Vagina (tissue), 2 donors: ENCODE measurements at regions not wholly inside any gene's neighbourhood (a gene's known extent, or its start where the extent isn't known, plus 50 kb on each side); places are given as distances from the start of the nearest gene placed in this dataset.

ENCODE experiments used
- POLR2A ChIP-seq, 2 donors: fragments of 450-650 bp; IDR thresholded peaks; one replicate each; pipeline ENCODE4 v1.6.1; 2017; ENCODE audit warnings: antibody characterized with exemption in 2 of 2, mild to moderate bottlenecking in 2 of 2, moderate library complexity in 2 of 2
- TF ChIP-seq, protein P1 (sequence below), 3 experiments: fragments of 450-650 bp in 2 of 3; fragments of 200-600 bp in 1 of 3; sonication (generic) in 1 of 3; IDR thresholded peaks; one replicate each; pipeline ENCODE4 v1.5.1; 2017 to 2019; ENCODE audit warnings: antibody characterized with exemption in 3 of 3, mild to moderate bottlenecking in 2 of 3, moderate library complexity in 2 of 3

DNA sequence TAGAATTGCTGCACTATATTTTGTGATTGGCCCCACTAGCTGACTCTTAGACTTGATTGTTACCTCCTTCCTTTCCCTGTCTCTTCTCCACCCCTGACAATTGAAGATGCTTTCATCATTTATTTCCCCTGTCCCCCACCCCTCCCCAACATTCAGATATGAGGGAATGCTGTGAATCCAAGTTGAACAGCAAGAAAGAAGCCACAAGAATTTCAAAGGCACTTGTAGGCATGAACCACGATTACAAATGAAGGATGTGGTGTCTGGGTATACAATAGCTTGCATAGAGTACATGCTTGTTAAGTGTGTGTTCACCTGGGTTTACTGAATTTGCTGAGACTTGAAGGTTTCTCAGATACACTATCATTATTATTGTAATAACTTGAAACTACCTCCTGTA lies 78.3 kb upstream of the TRIO start:
- TF ChIP-seq, protein P1, sequence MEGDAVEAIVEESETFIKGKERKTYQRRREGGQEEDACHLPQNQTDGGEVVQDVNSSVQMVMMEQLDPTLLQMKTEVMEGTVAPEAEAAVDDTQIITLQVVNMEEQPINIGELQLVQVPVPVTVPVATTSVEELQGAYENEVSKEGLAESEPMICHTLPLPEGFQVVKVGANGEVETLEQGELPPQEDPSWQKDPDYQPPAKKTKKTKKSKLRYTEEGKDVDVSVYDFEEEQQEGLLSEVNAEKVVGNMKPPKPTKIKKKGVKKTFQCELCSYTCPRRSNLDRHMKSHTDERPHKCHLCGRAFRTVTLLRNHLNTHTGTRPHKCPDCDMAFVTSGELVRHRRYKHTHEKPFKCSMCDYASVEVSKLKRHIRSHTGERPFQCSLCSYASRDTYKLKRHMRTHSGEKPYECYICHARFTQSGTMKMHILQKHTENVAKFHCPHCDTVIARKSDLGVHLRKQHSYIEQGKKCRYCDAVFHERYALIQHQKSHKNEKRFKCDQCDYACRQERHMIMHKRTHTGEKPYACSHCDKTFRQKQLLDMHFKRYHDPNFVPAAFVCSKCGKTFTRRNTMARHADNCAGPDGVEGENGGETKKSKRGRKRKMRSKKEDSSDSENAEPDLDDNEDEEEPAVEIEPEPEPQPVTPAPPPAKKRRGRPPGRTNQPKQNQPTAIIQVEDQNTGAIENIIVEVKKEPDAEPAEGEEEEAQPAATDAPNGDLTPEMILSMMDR (IDR thresholded peaks at IDR 0.05) = no peak
- no peak for TF ChIP-seq POLR2A (IDR thresholded peaks at IDR 0.05)
